Body of pancreas (tissue), 4 donors: ENCODE measurements at regions not wholly inside any gene's neighbourhood (a gene's known extent, or its start where the extent isn't known, plus 50 kb on each side); places are given as distances from the start of the nearest gene placed in this dataset.
"Not testable (repeated sequence)": the region's sequence is repeated elsewhere in the genome, so short reads cannot be mapped to it uniquely, and the experiment has no call there.

Experiments
- ATAC-seq: fragments of 150-250 bp; one replicate; pipeline ENCODE4 v1.9.1; 2016
- DNase-seq, 4 donors: peaks; one replicate each; pipeline ENCODE4 v3.0.0-alpha.2; 2019
- H3K27ac ChIP-seq, 4 donors: fragments of 200-600 bp; sonication (generic); 1 replicate in 3 of 4; 2 replicates in 1 of 4; pipeline versions ENCODE4 v1.5.1 to v1.6.1; 2016 to 2019; ENCODE audit warnings: mild to moderate bottlenecking in 1 of 4, mixed read lengths in 1 of 4, moderate library complexity in 1 of 4
- H3K27me3 ChIP-seq, 2 donors: fragments of 200-600 bp; sonication (generic); one replicate each; pipeline ENCODE4 v1.6.0; 2016; ENCODE audit warnings: mild to moderate bottlenecking in 1 of 2
- H3K36me3 ChIP-seq, 2 donors: fragments of 200-600 bp; sonication (generic); replicated peaks in 1 of 2; 2 replicates each; pipeline ENCODE4 v1.5.1; 2016; ENCODE audit warnings: low read depth in 2 of 2; ENCODE audit not compliant: insufficient read depth in 1 of 2
- H3K4me1 ChIP-seq: fragments of 200-600 bp; sonication (generic); one replicate; pipeline ENCODE4 v1.6.0; 2016
- H3K4me3 ChIP-seq, 2 donors: fragments of 200-600 bp; sonication (generic); 1 replicate in 1 of 2; 2 replicates in 1 of 2; pipeline ENCODE4 v1.5.1; 2016 to 2019
- H3K9me3 ChIP-seq, 3 donors: fragments of 200-600 bp; sonication (generic); 1 replicate in 2 of 3; 2 replicates in 1 of 3; pipeline ENCODE4 v1.5.1; 2016
- POLR2A ChIP-seq, 3 donors: fragments of 450-650 bp; IDR thresholded peaks; one replicate each; pipeline ENCODE4 v1.6.1; 2016; ENCODE audit warnings: antibody characterized with exemption in 3 of 3, mild to moderate bottlenecking in 2 of 3
- WGBS, 2 donors: methylation state at CpG; one replicate each; pipeline ENCODE4 v1.1.5; 2017; 5-methylcytosine and 5-hydroxymethylcytosine counted together
- intact Hi-C: fragments of 100-400 bp; cut with DNase I; formaldehyde crosslinking; loops from one replicate; pipeline ENCODE4 v1.15.1; 2023
- TF ChIP-seq, protein P1 (sequence below), 7 experiments: fragments of 450-650 bp in 4 of 7; fragments of 200-600 bp in 3 of 7; sonication (generic) in 3 of 7; IDR thresholded peaks; one replicate each; pipeline ENCODE4 v1.5.1; 2016 to 2019; ENCODE audit warnings: antibody characterized with exemption in 7 of 7

DNA sequence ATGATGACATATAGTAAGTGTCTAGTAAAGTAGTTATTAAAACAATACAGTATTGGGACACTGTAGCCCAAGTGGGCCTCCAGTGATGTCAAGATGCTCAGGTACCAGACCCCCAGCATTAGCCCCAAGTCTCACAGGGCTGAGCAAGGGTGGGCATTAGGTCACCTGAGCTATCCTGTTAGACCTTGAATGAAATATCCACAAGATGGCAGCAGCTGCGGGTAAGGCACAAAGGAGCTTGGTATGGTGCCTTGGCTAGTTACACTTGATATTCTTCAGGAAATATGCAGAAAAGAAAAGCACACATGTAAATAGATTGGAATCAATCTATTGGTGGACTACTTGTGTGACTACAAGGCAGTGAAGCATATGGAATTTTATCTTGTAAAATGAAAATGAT lies 701.8 kb upstream of the ADGRB3 start:
- Histone ChIP-seq H3K4me3 (no peak overlapping the region), H3K9me3 (no peaks in the 10 kb centered on the region), H3K27me3 (no peaks in the 10 kb centered on the region), H3K4me1 (no peaks in the 10 kb centered on the region), H3K36me3 (no peaks in the 10 kb centered on the region), H3K27ac (no peak overlapping the region)
- TF ChIP-seq POLR2A (IDR thresholded peaks at IDR 0.05), result no peak
- TF ChIP-seq, protein P1, sequence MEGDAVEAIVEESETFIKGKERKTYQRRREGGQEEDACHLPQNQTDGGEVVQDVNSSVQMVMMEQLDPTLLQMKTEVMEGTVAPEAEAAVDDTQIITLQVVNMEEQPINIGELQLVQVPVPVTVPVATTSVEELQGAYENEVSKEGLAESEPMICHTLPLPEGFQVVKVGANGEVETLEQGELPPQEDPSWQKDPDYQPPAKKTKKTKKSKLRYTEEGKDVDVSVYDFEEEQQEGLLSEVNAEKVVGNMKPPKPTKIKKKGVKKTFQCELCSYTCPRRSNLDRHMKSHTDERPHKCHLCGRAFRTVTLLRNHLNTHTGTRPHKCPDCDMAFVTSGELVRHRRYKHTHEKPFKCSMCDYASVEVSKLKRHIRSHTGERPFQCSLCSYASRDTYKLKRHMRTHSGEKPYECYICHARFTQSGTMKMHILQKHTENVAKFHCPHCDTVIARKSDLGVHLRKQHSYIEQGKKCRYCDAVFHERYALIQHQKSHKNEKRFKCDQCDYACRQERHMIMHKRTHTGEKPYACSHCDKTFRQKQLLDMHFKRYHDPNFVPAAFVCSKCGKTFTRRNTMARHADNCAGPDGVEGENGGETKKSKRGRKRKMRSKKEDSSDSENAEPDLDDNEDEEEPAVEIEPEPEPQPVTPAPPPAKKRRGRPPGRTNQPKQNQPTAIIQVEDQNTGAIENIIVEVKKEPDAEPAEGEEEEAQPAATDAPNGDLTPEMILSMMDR (IDR thresholded peaks at IDR 0.05), result no peak
- ATAC-seq (no peak), DNase-seq (no peak)
- intact Hi-C loops, result no loop called here
- 42 to 43% methylated on average over 1 of the region's 1 CpG for WGBS, 2 donors

DNA sequence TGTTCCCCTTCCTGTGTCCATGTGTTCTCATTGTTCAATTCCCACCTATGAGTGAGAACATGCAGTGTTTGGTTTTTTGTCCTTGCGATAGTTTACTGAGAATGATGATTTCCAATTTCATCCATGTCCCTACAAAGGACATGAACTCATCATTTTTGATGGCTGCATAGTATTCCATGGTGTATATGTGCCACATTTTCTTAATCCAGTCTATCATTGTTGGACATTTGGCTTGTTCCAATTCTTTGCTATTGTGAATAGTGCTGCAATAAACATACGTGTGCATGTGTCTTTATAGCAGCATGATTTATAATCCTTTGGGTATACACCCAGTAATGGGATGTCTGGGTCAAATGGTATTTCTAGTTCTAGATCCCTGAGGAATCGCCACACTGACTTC lies 712.5 kb upstream of the ADGRB3 start:
- DNase-seq, intact Hi-C loops, H3K4me1 ChIP-seq, H3K27ac ChIP-seq, H3K4me3 ChIP-seq, H3K27me3 ChIP-seq, H3K9me3 ChIP-seq, H3K36me3 ChIP-seq, ATAC-seq: not testable (repeated sequence)
- 45 to 50% methylated on average over 2 of the region's 3 CpGs for WGBS, 2 donors

DNA sequence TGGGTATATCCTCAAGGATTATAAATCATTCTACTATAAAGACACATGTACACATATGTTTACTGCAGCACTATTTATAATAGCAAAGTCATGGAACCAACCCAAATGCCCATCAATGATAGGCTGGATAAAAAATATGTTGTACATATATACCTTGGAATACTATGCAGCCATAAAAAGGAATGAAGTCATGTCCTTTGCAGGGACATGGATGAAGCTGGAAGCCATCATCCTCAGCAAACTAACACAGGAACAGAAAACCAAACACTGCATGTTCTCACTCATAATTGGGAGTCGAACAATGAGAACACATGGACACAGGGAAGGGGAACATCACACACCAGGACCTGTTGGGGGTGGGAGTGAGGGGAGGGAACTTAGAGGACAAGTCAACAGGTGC lies 715.0 kb upstream of the ADGRB3 start:
- H3K27ac ChIP-seq, H3K9me3 ChIP-seq, DNase-seq, H3K4me1 ChIP-seq, H3K4me3 ChIP-seq, intact Hi-C loops, H3K36me3 ChIP-seq, H3K27me3 ChIP-seq, ATAC-seq: not testable (repeated sequence)
- WGBS, 2 donors, result 84 to 87% methylated on average over 1 of the region's 1 CpG

DNA sequence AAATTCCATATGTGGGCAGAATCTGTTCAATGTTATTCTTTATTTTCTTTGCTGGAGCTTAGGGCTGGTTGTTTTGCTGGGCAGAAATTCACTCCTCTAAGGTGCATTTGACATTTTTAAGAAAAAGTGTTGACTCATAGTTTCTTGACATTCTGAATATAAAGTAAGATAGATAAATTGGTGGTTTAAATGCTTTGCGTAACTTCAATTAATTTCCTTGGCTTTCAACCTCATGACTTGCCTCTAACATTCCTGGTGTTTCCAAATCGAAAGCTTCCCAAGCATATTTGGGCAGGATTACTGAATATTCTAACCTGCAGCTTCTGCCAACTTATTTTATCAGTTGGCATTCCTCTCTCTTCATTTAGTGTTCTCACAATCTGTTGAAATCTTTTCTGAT lies 718.7 kb upstream of the ADGRB3 start:
- intact Hi-C loops, result no loop called here
- TF ChIP-seq, protein P1 (IDR thresholded peaks at IDR 0.05), result no peak
- TF ChIP-seq POLR2A (IDR thresholded peaks at IDR 0.05), result no peak
- DNase-seq (no peak), ATAC-seq (no peak)
- Histone ChIP-seq H3K4me1 (no peaks in the 10 kb centered on the region), H3K36me3 (no peaks in the 10 kb centered on the region), H3K4me3 (no peak overlapping the region), H3K27me3 (no peaks in the 10 kb centered on the region), H3K9me3 (no peaks in the 10 kb centered on the region), H3K27ac (no peak overlapping the region)
- WGBS, 2 donors, result 62 to 65% methylated on average over 2 of the region's 2 CpGs

DNA sequence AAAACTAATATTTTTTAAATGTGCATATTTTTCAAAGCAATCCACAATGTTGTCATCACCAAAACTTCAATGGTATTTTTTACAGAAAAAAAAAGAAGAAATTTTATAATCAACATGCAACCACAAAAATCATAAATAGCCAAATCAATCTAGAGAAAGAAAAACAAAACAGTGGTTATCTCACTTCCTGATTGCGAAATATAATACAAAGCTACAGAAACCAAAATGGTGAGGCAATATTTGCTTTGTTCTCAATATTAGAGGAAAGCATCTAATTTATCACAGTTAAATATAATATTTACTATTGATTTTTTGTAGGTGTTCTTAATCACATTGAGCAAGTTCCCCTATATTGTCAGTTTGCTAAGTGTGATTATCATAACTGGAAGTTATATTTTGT lies 720.7 kb upstream of the ADGRB3 start:
- no peak overlapping the region for H3K4me3 ChIP-seq
- no peaks in the 10 kb centered on the region for H3K27me3 ChIP-seq
- DNase-seq (no peak), ATAC-seq (no peak)
- intact Hi-C loops, result no loop called here
- no peaks in the 10 kb centered on the region for H3K4me1 ChIP-seq
- no peak overlapping the region for H3K27ac ChIP-seq
- H3K9me3 ChIP-seq, result no peaks in the 10 kb centered on the region
- TF ChIP-seq, protein P1 (IDR thresholded peaks at IDR 0.05), result no peak
- no peak for TF ChIP-seq POLR2A (IDR thresholded peaks at IDR 0.05)
- 22 to 23% methylated on average over 1 of the region's 1 CpG for WGBS, 2 donors
- H3K36me3 ChIP-seq, result no peaks in the 10 kb centered on the region

DNA sequence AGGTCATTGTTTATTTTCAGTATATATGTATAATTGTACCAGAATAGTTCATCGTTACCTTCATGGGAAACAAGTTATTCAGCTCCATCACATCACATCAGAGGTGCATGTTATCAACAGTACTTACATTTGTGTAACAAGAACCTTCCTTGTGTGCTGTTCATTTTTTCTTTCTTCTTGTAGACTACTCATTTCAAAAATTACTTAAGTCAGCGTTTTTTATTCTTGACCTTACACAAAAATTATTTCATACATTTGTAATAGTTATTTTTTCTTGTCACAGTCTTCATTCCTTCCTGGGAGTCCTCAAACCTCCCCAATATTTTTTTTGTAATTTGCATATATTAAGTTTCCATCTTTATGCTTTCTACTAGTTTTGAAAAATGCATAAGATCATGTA lies 725.7 kb upstream of the ADGRB3 start:
- no peak for TF ChIP-seq POLR2A (IDR thresholded peaks at IDR 0.05)
- TF ChIP-seq, protein P1 (IDR thresholded peaks at IDR 0.05), result no peak
- Histone ChIP-seq H3K27me3 (no peaks in the 10 kb centered on the region), H3K36me3 (no peaks in the 10 kb centered on the region), H3K27ac (no peak overlapping the region), H3K4me3 (no peak overlapping the region), H3K9me3 (no peaks in the 10 kb centered on the region), H3K4me1 (no peaks in the 10 kb centered on the region)
- ATAC-seq (no peak), DNase-seq (no peak)
- WGBS, 2 donors, result 62 to 64% methylated on average over 2 of the region's 2 CpGs
- intact Hi-C loops, result no loop called here
